ENCODE measurements at regions not wholly inside any gene's neighbourhood (a gene's known extent, or its start where the extent isn't known, plus 50 kb on each side); places are given as distances from the start of the nearest gene placed in this dataset.

- TF ChIP-seq REST (IDR thresholded peaks at IDR 0.05; ENCODE audit: insufficient read depth in 1 of 2, low read depth in 2 of 2, low read length in 2 of 2) (no peak), SIN3A (IDR thresholded peaks at IDR 0.05; ENCODE audit: borderline replicate concordance, insufficient read depth, low read length) (no peak), TAF1 (IDR thresholded peaks at IDR 0.05; ENCODE audit: borderline replicate concordance, insufficient read depth, low read length) (no peak), FOXP2 (optimal IDR thresholded peaks at IDR 0.05; ENCODE audit: borderline replicate concordance, extremely low read depth, extremely low read length, insufficient read depth) (no peak), POLR2AphosphoS5 (IDR thresholded peaks at IDR 0.05; ENCODE audit: low read depth, low read length) (no peak)
These were observed 272.5 kb upstream of the CWC22 start for GRCh38 chr2:180279581-180279980.

- TF ChIP-seq REST (IDR thresholded peaks at IDR 0.05; ENCODE audit: insufficient read depth in 1 of 2, low read depth in 2 of 2, low read length in 2 of 2): no peak
- TF ChIP-seq FOXP2 (optimal IDR thresholded peaks at IDR 0.05; ENCODE audit: borderline replicate concordance, extremely low read depth, extremely low read length, insufficient read depth): no peak
- no peak for TF ChIP-seq SIN3A (IDR thresholded peaks at IDR 0.05; ENCODE audit: borderline replicate concordance, insufficient read depth, low read length)
- TF ChIP-seq POLR2AphosphoS5 (IDR thresholded peaks at IDR 0.05; ENCODE audit: low read depth, low read length): no peak
- TF ChIP-seq TAF1 (IDR thresholded peaks at IDR 0.05; ENCODE audit: borderline replicate concordance, insufficient read depth, low read length): no peak
These were observed 269.6 kb upstream of the CWC22 start for GRCh38 chr2:180276733-180277132.

GRCh38 chr2:180268006-180268405 lies 260.9 kb upstream of the CWC22 start:
- TF ChIP-seq SIN3A (IDR thresholded peaks at IDR 0.05; ENCODE audit: borderline replicate concordance, insufficient read depth, low read length) (no peak), FOXP2 (optimal IDR thresholded peaks at IDR 0.05; ENCODE audit: borderline replicate concordance, extremely low read depth, extremely low read length, insufficient read depth) (no peak), TAF1 (IDR thresholded peaks at IDR 0.05; ENCODE audit: borderline replicate concordance, insufficient read depth, low read length) (no peak), REST (IDR thresholded peaks at IDR 0.05; ENCODE audit: insufficient read depth in 1 of 2, low read depth in 2 of 2, low read length in 2 of 2) (no peak), POLR2AphosphoS5 (IDR thresholded peaks at IDR 0.05; ENCODE audit: low read depth, low read length) (no peak)

GRCh38 chr2:180261976-180262375 lies 254.9 kb upstream of the CWC22 start:
- TF ChIP-seq SIN3A (IDR thresholded peaks at IDR 0.05; ENCODE audit: borderline replicate concordance, insufficient read depth, low read length) (no peak), TAF1 (IDR thresholded peaks at IDR 0.05; ENCODE audit: borderline replicate concordance, insufficient read depth, low read length) (no peak), POLR2AphosphoS5 (IDR thresholded peaks at IDR 0.05; ENCODE audit: low read depth, low read length) (no peak), FOXP2 (optimal IDR thresholded peaks at IDR 0.05; ENCODE audit: borderline replicate concordance, extremely low read depth, extremely low read length, insufficient read depth) (no peak), REST (IDR thresholded peaks at IDR 0.05; ENCODE audit: insufficient read depth in 1 of 2, low read depth in 2 of 2, low read length in 2 of 2) (no peak)

GRCh38 chr2:180258579-180258978 lies 251.5 kb upstream of the CWC22 start:
- TF ChIP-seq REST (IDR thresholded peaks at IDR 0.05; ENCODE audit: insufficient read depth in 1 of 2, low read depth in 2 of 2, low read length in 2 of 2) (no peak), POLR2AphosphoS5 (IDR thresholded peaks at IDR 0.05; ENCODE audit: low read depth, low read length) (no peak), SIN3A (IDR thresholded peaks at IDR 0.05; ENCODE audit: borderline replicate concordance, insufficient read depth, low read length) (no peak), TAF1 (IDR thresholded peaks at IDR 0.05; ENCODE audit: borderline replicate concordance, insufficient read depth, low read length) (no peak), FOXP2 (optimal IDR thresholded peaks at IDR 0.05; ENCODE audit: borderline replicate concordance, extremely low read depth, extremely low read length, insufficient read depth) (no peak)
